HepG2 (cell line): ENCODE measurements at regions not wholly inside any gene's neighbourhood (a gene's known extent, or its start where the extent isn't known, plus 50 kb on each side); places are given as distances from the start of the nearest gene placed in this dataset.

ENCODE experiments used
- ATF7-NPFF ChIP-seq: sonication (generic); formaldehyde crosslinking; IDR thresholded peaks from 2 replicates; pipeline ENCODE4 v1.8.1; 2023; ENCODE audit warnings: mild to moderate bottlenecking, low read depth, missing genetic modification reagents, moderate library complexity
- FOXJ3 ChIP-seq: sonication (generic); formaldehyde crosslinking; IDR thresholded peaks from 2 replicates; pipeline ENCODE4 v1.4.0; 2020; ENCODE audit warnings: missing genetic modification reagents, mild to moderate bottlenecking, borderline replicate concordance
- LRRFIP1 ChIP-seq: sonication (generic); formaldehyde crosslinking; conservative IDR thresholded peaks from 2 replicates; pipeline ENCODE4 v1.4.0; 2020; ENCODE audit warnings: missing genetic modification reagents
- MED13 ChIP-seq: sonication (generic); formaldehyde crosslinking; IDR thresholded peaks from 2 replicates; pipeline ENCODE4 v1.5.0; 2020; ENCODE audit warnings: missing genetic modification reagents
- PATZ1 ChIP-seq: sonication (generic); formaldehyde crosslinking; IDR thresholded peaks from 2 replicates; pipeline ENCODE4 v1.4.0; 2020; ENCODE audit warnings: missing genetic modification reagents
- RFXANK ChIP-seq: IDR thresholded peaks from 2 replicates; pipeline ENCODE4 v1.6.1; 2016
- TFE3 ChIP-seq: IDR thresholded peaks from 2 replicates; pipeline ENCODE4 v1.6.1; 2016
- THAP11 ChIP-seq: IDR thresholded peaks from 2 replicates; pipeline ENCODE4 v1.6.1; 2016; ENCODE audit warnings: missing biosample characterization, missing genetic modification reagents
- ZMYM4 ChIP-seq: sonication (generic); formaldehyde crosslinking; IDR thresholded peaks from 2 replicates; pipeline ENCODE4 v1.8.1; 2023; ENCODE audit warnings: mild to moderate bottlenecking, missing genetic modification reagents
- ZNF207 ChIP-seq: fragments of 450-650 bp; IDR thresholded peaks from 2 replicates; pipeline ENCODE4 v1.6.1; 2016; ENCODE audit warnings: antibody characterized with exemption, borderline replicate concordance
- ZNF614 ChIP-seq: IDR thresholded peaks from 2 replicates; pipeline ENCODE4 v1.6.1; 2018; ENCODE audit warnings: missing biosample characterization, missing genetic modification reagents, inconsistent platforms, borderline replicate concordance
- TF ChIP-seq, protein P1 (sequence below): sonication (generic); formaldehyde crosslinking; IDR thresholded peaks from 2 replicates; pipeline ENCODE4 v1.5.0; 2020; ENCODE audit warnings: missing genetic modification reagents
- TF ChIP-seq, protein P2 (sequence below): sonication (generic); formaldehyde crosslinking; IDR thresholded peaks from 2 replicates; pipeline ENCODE4 v1.8.0; 2022; ENCODE audit warnings: mild to moderate bottlenecking, missing genetic modification reagents; ENCODE audit not compliant: insufficient replicate concordance
- TF ChIP-seq, protein P3 (sequence below): IDR thresholded peaks from 2 replicates; pipeline ENCODE4 v1.6.1; 2016; ENCODE audit warnings: low read depth, missing genetic modification reagents, missing compliant biosample characterization
- TF ChIP-seq, protein P4 (sequence below): sonication (generic); formaldehyde crosslinking; IDR thresholded peaks from 2 replicates; pipeline ENCODE4 v1.5.0; 2020; ENCODE audit warnings: missing genetic modification reagents, mild to moderate bottlenecking, borderline replicate concordance

DNA sequence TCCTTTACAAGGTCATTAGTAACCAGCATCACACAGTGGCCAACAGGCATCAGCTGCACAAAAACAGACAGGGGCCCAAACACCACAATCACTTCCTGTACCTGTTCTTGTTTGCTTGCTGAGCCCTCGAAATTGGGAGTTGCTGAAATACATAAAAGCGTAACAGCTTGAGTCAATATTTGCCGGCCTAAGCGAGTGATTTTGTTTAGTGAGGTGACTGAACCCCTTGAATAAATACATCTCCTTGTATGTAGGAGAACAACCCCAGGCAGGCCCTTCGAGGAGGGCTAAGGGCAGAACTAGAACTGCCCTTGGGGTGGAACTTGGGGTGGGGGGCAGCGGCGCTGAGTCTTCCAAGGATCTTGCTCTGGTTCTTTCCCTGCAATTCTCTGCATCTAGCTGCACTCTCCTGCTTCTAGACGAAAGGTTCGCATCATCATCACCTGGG lies 502.5 kb downstream of the RASEF start (continued):
- no peak for TF ChIP-seq ZNF207
- TF ChIP-seq PATZ1 (CRISPR knock-in tag), result peak; percentile 67
- peak; percentile 92 for TF ChIP-seq TFE3 (CRISPR knock-in tag)
- TF ChIP-seq, protein P1, sequence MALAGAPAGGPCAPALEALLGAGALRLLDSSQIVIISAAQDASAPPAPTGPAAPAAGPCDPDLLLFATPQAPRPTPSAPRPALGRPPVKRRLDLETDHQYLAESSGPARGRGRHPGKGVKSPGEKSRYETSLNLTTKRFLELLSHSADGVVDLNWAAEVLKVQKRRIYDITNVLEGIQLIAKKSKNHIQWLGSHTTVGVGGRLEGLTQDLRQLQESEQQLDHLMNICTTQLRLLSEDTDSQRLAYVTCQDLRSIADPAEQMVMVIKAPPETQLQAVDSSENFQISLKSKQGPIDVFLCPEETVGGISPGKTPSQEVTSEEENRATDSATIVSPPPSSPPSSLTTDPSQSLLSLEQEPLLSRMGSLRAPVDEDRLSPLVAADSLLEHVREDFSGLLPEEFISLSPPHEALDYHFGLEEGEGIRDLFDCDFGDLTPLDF (CRISPR knock-in tag), result no peak
- TF ChIP-seq MED13 (CRISPR knock-in tag), result peak; percentile 95; the same call in 1 of the 2 replicates
- peak; percentile 78 for TF ChIP-seq THAP11 (CRISPR knock-in tag)
- TF ChIP-seq, protein P2, sequence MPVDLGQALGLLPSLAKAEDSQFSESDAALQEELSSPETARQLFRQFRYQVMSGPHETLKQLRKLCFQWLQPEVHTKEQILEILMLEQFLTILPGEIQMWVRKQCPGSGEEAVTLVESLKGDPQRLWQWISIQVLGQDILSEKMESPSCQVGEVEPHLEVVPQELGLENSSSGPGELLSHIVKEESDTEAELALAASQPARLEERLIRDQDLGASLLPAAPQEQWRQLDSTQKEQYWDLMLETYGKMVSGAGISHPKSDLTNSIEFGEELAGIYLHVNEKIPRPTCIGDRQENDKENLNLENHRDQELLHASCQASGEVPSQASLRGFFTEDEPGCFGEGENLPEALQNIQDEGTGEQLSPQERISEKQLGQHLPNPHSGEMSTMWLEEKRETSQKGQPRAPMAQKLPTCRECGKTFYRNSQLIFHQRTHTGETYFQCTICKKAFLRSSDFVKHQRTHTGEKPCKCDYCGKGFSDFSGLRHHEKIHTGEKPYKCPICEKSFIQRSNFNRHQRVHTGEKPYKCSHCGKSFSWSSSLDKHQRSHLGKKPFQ (CRISPR knock-in tag), result no peak
- TF ChIP-seq FOXJ3 (CRISPR knock-in tag), result peak; percentile 98
- TF ChIP-seq ZNF614 (CRISPR knock-in tag), result peak; percentile 82
- TF ChIP-seq, protein P3, sequence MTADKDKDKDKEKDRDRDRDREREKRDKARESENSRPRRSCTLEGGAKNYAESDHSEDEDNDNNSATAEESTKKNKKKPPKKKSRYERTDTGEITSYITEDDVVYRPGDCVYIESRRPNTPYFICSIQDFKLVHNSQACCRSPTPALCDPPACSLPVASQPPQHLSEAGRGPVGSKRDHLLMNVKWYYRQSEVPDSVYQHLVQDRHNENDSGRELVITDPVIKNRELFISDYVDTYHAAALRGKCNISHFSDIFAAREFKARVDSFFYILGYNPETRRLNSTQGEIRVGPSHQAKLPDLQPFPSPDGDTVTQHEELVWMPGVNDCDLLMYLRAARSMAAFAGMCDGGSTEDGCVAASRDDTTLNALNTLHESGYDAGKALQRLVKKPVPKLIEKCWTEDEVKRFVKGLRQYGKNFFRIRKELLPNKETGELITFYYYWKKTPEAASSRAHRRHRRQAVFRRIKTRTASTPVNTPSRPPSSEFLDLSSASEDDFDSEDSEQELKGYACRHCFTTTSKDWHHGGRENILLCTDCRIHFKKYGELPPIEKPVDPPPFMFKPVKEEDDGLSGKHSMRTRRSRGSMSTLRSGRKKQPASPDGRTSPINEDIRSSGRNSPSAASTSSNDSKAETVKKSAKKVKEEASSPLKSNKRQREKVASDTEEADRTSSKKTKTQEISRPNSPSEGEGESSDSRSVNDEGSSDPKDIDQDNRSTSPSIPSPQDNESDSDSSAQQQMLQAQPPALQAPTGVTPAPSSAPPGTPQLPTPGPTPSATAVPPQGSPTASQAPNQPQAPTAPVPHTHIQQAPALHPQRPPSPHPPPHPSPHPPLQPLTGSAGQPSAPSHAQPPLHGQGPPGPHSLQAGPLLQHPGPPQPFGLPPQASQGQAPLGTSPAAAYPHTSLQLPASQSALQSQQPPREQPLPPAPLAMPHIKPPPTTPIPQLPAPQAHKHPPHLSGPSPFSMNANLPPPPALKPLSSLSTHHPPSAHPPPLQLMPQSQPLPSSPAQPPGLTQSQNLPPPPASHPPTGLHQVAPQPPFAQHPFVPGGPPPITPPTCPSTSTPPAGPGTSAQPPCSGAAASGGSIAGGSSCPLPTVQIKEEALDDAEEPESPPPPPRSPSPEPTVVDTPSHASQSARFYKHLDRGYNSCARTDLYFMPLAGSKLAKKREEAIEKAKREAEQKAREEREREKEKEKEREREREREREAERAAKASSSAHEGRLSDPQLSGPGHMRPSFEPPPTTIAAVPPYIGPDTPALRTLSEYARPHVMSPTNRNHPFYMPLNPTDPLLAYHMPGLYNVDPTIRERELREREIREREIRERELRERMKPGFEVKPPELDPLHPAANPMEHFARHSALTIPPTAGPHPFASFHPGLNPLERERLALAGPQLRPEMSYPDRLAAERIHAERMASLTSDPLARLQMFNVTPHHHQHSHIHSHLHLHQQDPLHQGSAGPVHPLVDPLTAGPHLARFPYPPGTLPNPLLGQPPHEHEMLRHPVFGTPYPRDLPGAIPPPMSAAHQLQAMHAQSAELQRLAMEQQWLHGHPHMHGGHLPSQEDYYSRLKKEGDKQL (CRISPR knock-in tag), result peak; percentile 98
- TF ChIP-seq, protein P4, sequence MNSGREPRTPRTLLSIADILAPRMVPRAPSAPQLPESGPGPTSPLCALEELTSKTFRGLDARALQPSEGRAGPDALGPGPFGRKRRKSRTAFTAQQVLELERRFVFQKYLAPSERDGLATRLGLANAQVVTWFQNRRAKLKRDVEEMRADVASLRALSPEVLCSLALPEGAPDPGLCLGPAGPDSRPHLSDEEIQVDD (CRISPR knock-in tag), result no peak
- no peak for TF ChIP-seq LRRFIP1 (CRISPR knock-in tag)
- no peak for TF ChIP-seq RFXANK (CRISPR knock-in tag)
- TF ChIP-seq ATF7-NPFF, result no peak
- TF ChIP-seq ZMYM4, result peak; percentile 94
